ENCODE measurements at regions not wholly inside any gene's neighbourhood (a gene's known extent, or its start where the extent isn't known, plus 50 kb on each side); places are given as distances from the start of the nearest gene placed in this dataset.

- Mint-ChIP-seq H3K9me3 (no peaks in the 10 kb centered on the region), H3K27me3 (ENCODE audit: low read depth in 3 of 3) (peaks cover 2 to 3% (median 2%) of the 10 kb centered on the region in 3 donors), H3K4me1 (no peaks in the 10 kb centered on the region), H3K36me3 (no peaks in the 10 kb centered on the region), H3K4me3 (no peak overlapping the region), H3K27ac (no peak overlapping the region)
- DNase-seq, result no peak
Observed at GRCh38 chr4:57214654-57215411, 104.6 kb upstream of the IGFBP7 start.

- Mint-ChIP-seq H3K4me3 (no peak overlapping the region), H3K4me1 (no peaks in the 10 kb centered on the region), H3K9me3 (no peaks in the 10 kb centered on the region), H3K27ac (no peak overlapping the region), H3K36me3 (no peaks in the 10 kb centered on the region), H3K27me3 (ENCODE audit: low read depth in 3 of 3) (peaks cover 2 to 9% (median 8%) of the 10 kb centered on the region in 3 donors)
- DNase-seq, result no peak
Observed at GRCh38 chr4:57211131-57211530, 100.9 kb upstream of the IGFBP7 start.

GRCh38 chr4:57206172-57206571, 96.0 kb upstream of the IGFBP7 start:
- Mint-ChIP-seq H3K27me3 (ENCODE audit: low read depth in 3 of 3) (peaks cover 3 to 13% (median 11%) of the 10 kb centered on the region in 3 donors), H3K4me3 (no peak overlapping the region), H3K9me3 (no peaks in the 10 kb centered on the region), H3K4me1 (no peaks in the 10 kb centered on the region), H3K36me3 (no peaks in the 10 kb centered on the region), H3K27ac (no peak overlapping the region)
- no peak for DNase-seq

GRCh38 chr4:57205580-57205979, 95.4 kb upstream of the IGFBP7 start:
- Mint-ChIP-seq H3K27me3 (ENCODE audit: low read depth in 3 of 3) (peaks cover 3 to 11% (median 9%) of the 10 kb centered on the region in 3 donors), H3K9me3 (no peaks in the 10 kb centered on the region), H3K27ac (no peak overlapping the region), H3K4me1 (no peaks in the 10 kb centered on the region), H3K4me3 (no peak overlapping the region), H3K36me3 (no peaks in the 10 kb centered on the region)
- no peak for DNase-seq

- H3K27me3 Mint-ChIP-seq (ENCODE audit: low read depth in 3 of 3), result peaks cover 5 to 9% (median 6%) of the 10 kb centered on the region in 3 donors
- no peaks in the 10 kb centered on the region for H3K4me1 Mint-ChIP-seq
- H3K36me3 Mint-ChIP-seq, result no peaks in the 10 kb centered on the region
- DNase-seq, result no peak
- H3K27ac Mint-ChIP-seq, result no peak overlapping the region
- no peak overlapping the region for H3K4me3 Mint-ChIP-seq
- H3K9me3 Mint-ChIP-seq, result no peaks in the 10 kb centered on the region
Observed at GRCh38 chr4:57200799-57201327, 90.7 kb upstream of the IGFBP7 start.

GRCh38 chr4:57199267-57199666, 89.1 kb upstream of the IGFBP7 start:
- no peaks in the 10 kb centered on the region for H3K9me3 Mint-ChIP-seq

GRCh38 chr4:57195622-57196021, 85.4 kb upstream of the IGFBP7 start:
- DNase-seq, result no peak
- Mint-ChIP-seq H3K4me1 (no peaks in the 10 kb centered on the region), H3K9me3 (no peaks in the 10 kb centered on the region), H3K27me3 (ENCODE audit: low read depth in 3 of 3) (peaks cover 5 to 15% (median 7%) of the 10 kb centered on the region in 3 donors), H3K4me3 (no peak overlapping the region), H3K36me3 (no peaks in the 10 kb centered on the region), H3K27ac (no peak overlapping the region)

More at GRCh38 chr4:57199267-57199666, 89.1 kb upstream of the IGFBP7 start:
- Mint-ChIP-seq H3K4me1 (no peaks in the 10 kb centered on the region), H3K4me3 (no peak overlapping the region), H3K27ac (no peak overlapping the region), H3K36me3 (no peaks in the 10 kb centered on the region), H3K27me3 (ENCODE audit: low read depth in 3 of 3) (peaks cover 4 to 8% (median 6%) of the 10 kb centered on the region in 3 donors)
- DNase-seq, result no peak

- no peaks in the 10 kb centered on the region for H3K36me3 Mint-ChIP-seq
- H3K27me3 Mint-ChIP-seq (ENCODE audit: low read depth in 3 of 3), result peaks cover 5 to 11% (median 7%) of the 10 kb centered on the region in 3 donors
- no peak overlapping the region for H3K27ac Mint-ChIP-seq
- no peak for DNase-seq
- H3K4me1 Mint-ChIP-seq, result no peaks in the 10 kb centered on the region
- no peaks in the 10 kb centered on the region for H3K9me3 Mint-ChIP-seq
- H3K4me3 Mint-ChIP-seq, result peak overlapping the region in 1 of 5 donors; percentile 5
Observed at GRCh38 chr4:57194068-57194611, 84.0 kb upstream of the IGFBP7 start.

GRCh38 chr4:57193209-57193810, 83.1 kb upstream of the IGFBP7 start:
- Mint-ChIP-seq H3K27me3 (ENCODE audit: low read depth in 3 of 3) (peaks cover 5 to 11% (median 9%) of the 10 kb centered on the region in 3 donors), H3K4me3 (no peak overlapping the region), H3K9me3 (no peaks in the 10 kb centered on the region), H3K27ac (no peak overlapping the region), H3K4me1 (no peaks in the 10 kb centered on the region), H3K36me3 (no peaks in the 10 kb centered on the region)
- no peak for DNase-seq

- DNase-seq, result no peak
- Mint-ChIP-seq H3K4me1 (no peaks in the 10 kb centered on the region), H3K27me3 (ENCODE audit: low read depth in 3 of 3) (peaks cover 2 to 8% (median 8%) of the 10 kb centered on the region in 3 donors), H3K27ac (no peak overlapping the region), H3K4me3 (no peak overlapping the region), H3K9me3 (no peaks in the 10 kb centered on the region), H3K36me3 (no peaks in the 10 kb centered on the region)
Observed at GRCh38 chr4:57191523-57192034, 81.4 kb upstream of the IGFBP7 start.

GRCh38 chr4:57190601-57191481, 80.7 kb upstream of the IGFBP7 start:
- Mint-ChIP-seq H3K4me1 (no peaks in the 10 kb centered on the region), H3K4me3 (no peak overlapping the region), H3K36me3 (no peaks in the 10 kb centered on the region), H3K9me3 (no peaks in the 10 kb centered on the region), H3K27me3 (ENCODE audit: low read depth in 3 of 3) (peaks cover under 1 to 8% (median 8%) of the 10 kb centered on the region in 3 donors), H3K27ac (no peak overlapping the region)
- DNase-seq, result peak; percentile 3 to 14 (median 8)

- H3K9me3 Mint-ChIP-seq, result no peaks in the 10 kb centered on the region
- no peak overlapping the region for H3K27ac Mint-ChIP-seq
- peaks cover 0 to 3% (median 0%) of the 10 kb centered on the region in 3 donors for H3K27me3 Mint-ChIP-seq (ENCODE audit: low read depth in 3 of 3)
Observed at GRCh38 chr4:57187246-57187645, 77.1 kb upstream of the IGFBP7 start.

GRCh38 chr4:57184378-57185029, 74.3 kb upstream of the IGFBP7 start:
- Mint-ChIP-seq H3K36me3 (no peaks in the 10 kb centered on the region), H3K4me1 (no peaks in the 10 kb centered on the region), H3K9me3 (no peaks in the 10 kb centered on the region), H3K4me3 (no peak overlapping the region), H3K27me3 (ENCODE audit: low read depth in 3 of 3) (peaks cover 0 to 3% (median 2%) of the 10 kb centered on the region in 3 donors), H3K27ac (no peak overlapping the region)
- DNase-seq, result no peak

More at GRCh38 chr4:57187246-57187645, 77.1 kb upstream of the IGFBP7 start:
- DNase-seq, result no peak
- Mint-ChIP-seq H3K4me1 (no peaks in the 10 kb centered on the region), H3K4me3 (no peak overlapping the region), H3K36me3 (no peaks in the 10 kb centered on the region)

Data from immature natural killer cell (primary cell).